Neural crest cell (in vitro differentiated cells): ENCODE measurements at regions not wholly inside any gene's neighbourhood (a gene's known extent, or its start where the extent isn't known, plus 50 kb on each side); places are given as distances from the start of the nearest gene placed in this dataset.

ENCODE experiments used
- DNase-seq: peaks from one replicate; pipeline ENCODE4 v3.0.0; 2021; ENCODE audit warnings: low read depth, mixed read lengths, low spot score
- H3K27ac Mint-ChIP-seq: one replicate; pipeline ENCODE4 v1.8.0; 2021; ENCODE audit warnings: mild to moderate bottlenecking, mixed read lengths; ENCODE audit not compliant: unreplicated experiment
- H3K27me3 Mint-ChIP-seq: 2 replicates; pipeline ENCODE4 v1.8.0; 2021; ENCODE audit warnings: low read depth, mild to moderate bottlenecking, mixed read lengths
- H3K36me3 Mint-ChIP-seq: 2 replicates; pipeline ENCODE4 v1.8.0; 2021; ENCODE audit warnings: low read depth, mild to moderate bottlenecking, mixed read lengths
- H3K4me1 Mint-ChIP-seq: 2 replicates; pipeline ENCODE4 v1.8.0; 2021; ENCODE audit warnings: mixed read lengths
- H3K4me3 Mint-ChIP-seq: one replicate; pipeline ENCODE4 v1.8.0; 2021; ENCODE audit warnings: mild to moderate bottlenecking, mixed read lengths
- H3K9me3 Mint-ChIP-seq: 2 replicates; pipeline ENCODE4 v1.8.0; 2021; ENCODE audit warnings: mixed read lengths
- TF ChIP-seq, protein P1 (sequence below): fragments of 200-600 bp; sonication (generic); conservative IDR thresholded peaks from 2 replicates; pipeline ENCODE4 v1.5.0; 2021; ENCODE audit warnings: antibody characterized with exemption, mild to moderate bottlenecking

- Mint-ChIP-seq H3K4me3 (no peak overlapping the region), H3K9me3 (peaks cover 6% of the 10 kb centered on the region), H3K4me1 (peaks cover 16% of the 10 kb centered on the region), H3K27ac (no peak overlapping the region), H3K27me3 (no peaks in the 10 kb centered on the region), H3K36me3 (no peaks in the 10 kb centered on the region)
- DNase-seq, result no peak
- TF ChIP-seq, protein P1, sequence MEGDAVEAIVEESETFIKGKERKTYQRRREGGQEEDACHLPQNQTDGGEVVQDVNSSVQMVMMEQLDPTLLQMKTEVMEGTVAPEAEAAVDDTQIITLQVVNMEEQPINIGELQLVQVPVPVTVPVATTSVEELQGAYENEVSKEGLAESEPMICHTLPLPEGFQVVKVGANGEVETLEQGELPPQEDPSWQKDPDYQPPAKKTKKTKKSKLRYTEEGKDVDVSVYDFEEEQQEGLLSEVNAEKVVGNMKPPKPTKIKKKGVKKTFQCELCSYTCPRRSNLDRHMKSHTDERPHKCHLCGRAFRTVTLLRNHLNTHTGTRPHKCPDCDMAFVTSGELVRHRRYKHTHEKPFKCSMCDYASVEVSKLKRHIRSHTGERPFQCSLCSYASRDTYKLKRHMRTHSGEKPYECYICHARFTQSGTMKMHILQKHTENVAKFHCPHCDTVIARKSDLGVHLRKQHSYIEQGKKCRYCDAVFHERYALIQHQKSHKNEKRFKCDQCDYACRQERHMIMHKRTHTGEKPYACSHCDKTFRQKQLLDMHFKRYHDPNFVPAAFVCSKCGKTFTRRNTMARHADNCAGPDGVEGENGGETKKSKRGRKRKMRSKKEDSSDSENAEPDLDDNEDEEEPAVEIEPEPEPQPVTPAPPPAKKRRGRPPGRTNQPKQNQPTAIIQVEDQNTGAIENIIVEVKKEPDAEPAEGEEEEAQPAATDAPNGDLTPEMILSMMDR, result no peak
These were observed 697.3 kb downstream of the CETN3 start for GRCh38 chr5:89712134-89712700.

DNA sequence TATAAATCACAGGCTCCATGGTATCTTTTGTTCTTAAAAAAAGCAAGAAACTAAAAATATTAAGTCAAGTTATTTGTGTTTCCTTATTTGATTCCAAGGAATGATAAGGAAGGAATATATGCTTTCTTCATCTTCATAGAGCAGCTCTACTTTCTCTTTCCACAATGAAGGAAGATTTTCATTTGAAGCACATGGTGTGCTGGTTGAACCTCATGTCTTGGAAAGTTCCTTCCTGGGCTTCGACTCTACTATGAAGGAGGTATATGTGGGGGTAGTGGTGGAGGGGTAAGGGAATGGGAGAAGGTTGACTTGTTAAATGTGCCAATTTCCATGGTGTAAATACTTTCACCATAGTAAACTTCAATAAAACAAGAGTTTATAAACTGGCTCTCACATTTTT lies 698.0 kb downstream of the CETN3 start:
- TF ChIP-seq, protein P1, result no peak
- DNase-seq, result no peak

GRCh38 chr5:89710006-89710405 lies 699.5 kb downstream of the CETN3 start:
- Mint-ChIP-seq H3K27ac (peak overlapping the region; percentile 68), H3K9me3 (peaks cover 6% of the 10 kb centered on the region), H3K27me3 (no peaks in the 10 kb centered on the region), H3K4me1 (peaks cover 27% of the 10 kb centered on the region), H3K36me3 (no peaks in the 10 kb centered on the region), H3K4me3 (no peak overlapping the region)
- TF ChIP-seq, protein P1, result no peak
- no peak for DNase-seq

More for the DNA sequence above, 698.0 kb downstream of the CETN3 start:
- H3K4me3 Mint-ChIP-seq, result no peak overlapping the region
- H3K4me1 Mint-ChIP-seq, result peaks cover 16% of the 10 kb centered on the region
- peaks cover 6% of the 10 kb centered on the region for H3K9me3 Mint-ChIP-seq
- peak overlapping the region; percentile 89 for H3K27ac Mint-ChIP-seq
- H3K27me3 Mint-ChIP-seq, result no peaks in the 10 kb centered on the region
- H3K36me3 Mint-ChIP-seq, result no peaks in the 10 kb centered on the region

DNA sequence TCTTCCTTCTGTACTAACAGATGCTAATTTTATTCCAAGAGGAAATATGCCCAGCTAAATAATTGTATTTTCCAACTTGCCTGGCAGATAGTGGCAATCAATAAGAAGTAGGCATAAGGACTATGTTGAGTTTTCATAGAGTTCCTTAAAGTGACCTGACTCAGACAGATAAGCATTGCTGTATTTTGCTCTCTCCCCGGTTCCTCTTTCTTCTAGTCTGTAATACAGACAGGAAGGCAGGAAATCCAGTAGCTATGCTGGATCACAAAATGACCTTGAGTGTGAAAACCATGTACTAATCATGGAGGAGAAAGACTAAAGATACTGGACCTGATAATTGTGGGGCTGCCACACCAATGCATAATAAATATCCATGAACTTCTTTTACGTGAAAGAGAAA lies 701.7 kb downstream of the CETN3 start:
- peaks cover 43% of the 10 kb centered on the region for H3K4me1 Mint-ChIP-seq
- no peak for DNase-seq
- H3K27ac Mint-ChIP-seq, result no peak overlapping the region
- H3K9me3 Mint-ChIP-seq, result peaks cover 6% of the 10 kb centered on the region
- no peaks in the 10 kb centered on the region for H3K36me3 Mint-ChIP-seq
- H3K4me3 Mint-ChIP-seq, result no peak overlapping the region
- no peaks in the 10 kb centered on the region for H3K27me3 Mint-ChIP-seq
- TF ChIP-seq, protein P1, result no peak

DNA sequence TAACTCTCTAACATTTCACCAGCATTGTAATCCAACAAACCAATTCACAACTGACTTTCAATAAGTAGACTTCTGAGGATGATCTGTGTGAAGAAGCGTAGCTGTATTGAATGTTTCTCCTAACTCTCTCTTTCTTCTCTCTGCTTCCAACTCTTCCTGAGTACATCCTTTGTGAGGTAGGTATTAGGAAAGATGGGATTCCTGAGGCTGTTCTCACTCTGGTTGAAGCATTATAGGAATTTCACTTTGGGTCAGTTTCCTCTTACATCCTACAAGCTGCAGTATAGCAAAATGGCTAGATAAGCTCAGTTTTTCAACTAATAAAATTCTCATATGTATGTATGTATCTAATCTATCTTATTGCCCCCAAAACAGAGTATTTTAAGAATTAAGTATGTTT lies 702.8 kb downstream of the CETN3 start:
- Mint-ChIP-seq H3K4me1 (peaks cover 33% of the 10 kb centered on the region), H3K4me3 (no peak overlapping the region), H3K27me3 (no peaks in the 10 kb centered on the region), H3K36me3 (peaks cover 2% of the 10 kb centered on the region), H3K9me3 (peaks cover 7% of the 10 kb centered on the region), H3K27ac (no peak overlapping the region)
- DNase-seq, result no peak
- TF ChIP-seq, protein P1, result no peak
